WTC11 (cell line): ENCODE measurements at regions not wholly inside any gene's neighbourhood (a gene's known extent, or its start where the extent isn't known, plus 50 kb on each side); places are given as distances from the start of the nearest gene placed in this dataset.

Experiments
- ATAC-seq: fragments of 200-7000 bp; cut with Tn5 transposase; 2 replicates; pipeline ENCODE4 v1.10.0; 2021; ENCODE audit warnings: mild to moderate bottlenecking, moderate library complexity
- CTCF ChIA-PET: fragments of 300-600 bp; sonication (Branson Sonifier 250); formaldehyde crosslinking; loops from one replicate; lab custom pipeline; 2021; ENCODE audit warnings: antibody characterized with exemption; lab: Charles Lee
- POLR2A ChIA-PET: fragments of 350-600 bp; sonication (Branson Sonifier 250); formaldehyde crosslinking; loops from one replicate; lab custom pipeline; 2021; ENCODE audit warnings: antibody characterized with exemption; lab: Charles Lee
- DNase-seq: peaks from one replicate; pipeline ENCODE4 v3.0.0; 2021; ENCODE audit warnings: low spot score
- H3K27ac Mint-ChIP-seq: 2 replicates; pipeline ENCODE4 v1.8.0; 2021; ENCODE audit warnings: mixed read lengths
- H3K27me3 Mint-ChIP-seq: 2 replicates; pipeline ENCODE4 v1.8.0; 2021; ENCODE audit warnings: low read depth, mild to moderate bottlenecking, moderate library complexity, mixed read lengths
- H3K36me3 Mint-ChIP-seq: 2 replicates; pipeline ENCODE4 v1.8.0; 2021; ENCODE audit warnings: mixed read lengths
- H3K4me1 Mint-ChIP-seq: 2 replicates; pipeline ENCODE4 v1.8.0; 2022; ENCODE audit warnings: mixed read lengths
- H3K4me3 Mint-ChIP-seq: 2 replicates; pipeline ENCODE4 v1.8.0; 2021; ENCODE audit warnings: mild to moderate bottlenecking, moderate library complexity, mixed read lengths
- H3K9me3 Mint-ChIP-seq: 2 replicates; pipeline ENCODE4 v1.8.0; 2021; ENCODE audit warnings: mixed read lengths
- ATF1 ChIP-seq: sonication (generic); formaldehyde crosslinking; IDR thresholded peaks from 2 replicates; pipeline ENCODE4 v1.8.1; 2023; ENCODE audit warnings: mild to moderate bottlenecking, moderate library complexity, missing genetic modification reagents
- CTCF ChIP-seq: fragments of 200-600 bp; IDR thresholded peaks from 2 replicates; pipeline ENCODE4 v1.8.0; 2022; ENCODE audit warnings: antibody characterized with exemption
- ERG ChIP-seq: fragments of 250-450 bp; sonication (Bioruptor Pico); IDR thresholded peaks from 2 replicates; pipeline ENCODE4 v1.8.0; 2021; ENCODE audit warnings: mild to moderate bottlenecking
- ETV6 ChIP-seq: sonication (generic); formaldehyde crosslinking; IDR thresholded peaks from 2 replicates; pipeline ENCODE4 v1.8.1; 2022; ENCODE audit warnings: mild to moderate bottlenecking, missing genetic modification reagents
- PREB ChIP-seq: sonication (generic); formaldehyde crosslinking; IDR thresholded peaks from 2 replicates; pipeline ENCODE4 v1.8.1; 2022; ENCODE audit warnings: mild to moderate bottlenecking, missing genetic modification reagents, moderate library complexity, borderline replicate concordance
- SOX15 ChIP-seq: fragments of 250-450 bp; sonication (Bioruptor Pico); IDR thresholded peaks from 2 replicates; pipeline ENCODE4 v1.9.0; 2021; ENCODE audit warnings: mild to moderate bottlenecking
- SP1 ChIP-seq: sonication (generic); formaldehyde crosslinking; conservative IDR thresholded peaks from 2 replicates; pipeline ENCODE4 v1.8.1; 2022; ENCODE audit warnings: missing genetic modification reagents
- ZNF219 ChIP-seq: sonication (generic); formaldehyde crosslinking; IDR thresholded peaks from 2 replicates; pipeline ENCODE4 v1.8.0; 2023; ENCODE audit warnings: missing genetic modification reagents, mild to moderate bottlenecking, borderline replicate concordance
- ZNF281 ChIP-seq: sonication (generic); formaldehyde crosslinking; IDR thresholded peaks from 2 replicates; pipeline ENCODE4 v1.8.0; 2023; ENCODE audit warnings: mild to moderate bottlenecking, missing genetic modification reagents
- ZNF425 ChIP-seq: fragments of 250-450 bp; sonication (Bioruptor Pico); conservative IDR thresholded peaks from 2 replicates; pipeline ENCODE4 v1.9.0; 2021; ENCODE audit warnings: mild to moderate bottlenecking
- ZNF532 ChIP-seq: fragments of 250-450 bp; sonication (Bioruptor Pico); IDR thresholded peaks from 2 replicates; pipeline ENCODE4 v1.9.0; 2021; ENCODE audit warnings: mild to moderate bottlenecking, borderline replicate concordance

- TF ChIP-seq ZNF532 (CRISPR knock-in tag) (no peak), ZNF281 (no peak)
Observed at GRCh38 chr21:25342816-25343215, 264.5 kb downstream of the MRPL39 start (continued).

- H3K27me3 Mint-ChIP-seq, result no peaks in the 10 kb centered on the region
- H3K4me1 Mint-ChIP-seq, result peaks cover 54% of the 10 kb centered on the region
- POLR2A ChIA-PET, result no interaction called here
- H3K9me3 Mint-ChIP-seq, result no peaks in the 10 kb centered on the region
- no peak overlapping the region for H3K27ac Mint-ChIP-seq
- H3K36me3 Mint-ChIP-seq, result no peaks in the 10 kb centered on the region
- H3K4me3 Mint-ChIP-seq, result no peak overlapping the region
- TF ChIP-seq ERG (CRISPR knock-in tag), result no peak
- TF ChIP-seq PREB (CRISPR knock-in tag), result no peak
- no peak for TF ChIP-seq SOX15 (CRISPR knock-in tag)
- no peak for TF ChIP-seq ETV6 (CRISPR knock-in tag)
- ATAC-seq, result no peak
- DNase-seq, result no peak
- CTCF ChIA-PET, result interaction anchor here (1.0 kb wide), 1 partner anchor 11 kb away, joined by 3 read pairs; no protein-coding TSS in a partner anchor
Observed at GRCh38 chr21:25341981-25342380, 265.3 kb downstream of the MRPL39 start.

- Mint-ChIP-seq H3K4me3 (no peak overlapping the region), H3K36me3 (0 out of 2 replicates have a peak, but pooled peaks cover 3% of the 10 kb centered on the region), H3K27me3 (no peaks in the 10 kb centered on the region), H3K27ac (no peak overlapping the region)
- peak; percentile 68; the same call in 1 of the 2 replicates for ATAC-seq
- CTCF ChIA-PET, result interaction anchor here (1.1 kb wide), 1 partner anchor 54 kb away, joined by 3 read pairs; no protein-coding TSS in a partner anchor
- TF ChIP-seq ZNF219 (CRISPR knock-in tag) (no peak), SP1 (no peak), ETV6 (CRISPR knock-in tag) (no peak), ATF1 (CRISPR knock-in tag) (no peak), ZNF425 (CRISPR knock-in tag) (no peak), CTCF (no peak)
- TF ChIP-seq, all 79 proteins: peak for 0
- POLR2A ChIA-PET, result no interaction called here
- 0 out of 2 replicates have a peak, but pooled peaks cover 3% of the 10 kb centered on the region for H3K9me3 Mint-ChIP-seq
- peaks cover 57% of the 10 kb centered on the region for H3K4me1 Mint-ChIP-seq
- no peak for DNase-seq
Observed at GRCh38 chr21:25338415-25338814, 268.9 kb downstream of the MRPL39 start.
